HG02678 (cell line): ENCODE measurements at regions not wholly inside any gene's neighbourhood (a gene's known extent, or its start where the extent isn't known, plus 50 kb on each side); places are given as distances from the start of the nearest gene placed in this dataset.

ENCODE experiments used
- ATAC-seq: cut with Tn5 transposase; IDR thresholded peaks from one replicate; pipeline ENCODE4 v1.9.1; 2021; ENCODE audit warnings: mild to moderate bottlenecking, moderate library complexity; ENCODE audit not compliant: unreplicated experiment

DNA sequence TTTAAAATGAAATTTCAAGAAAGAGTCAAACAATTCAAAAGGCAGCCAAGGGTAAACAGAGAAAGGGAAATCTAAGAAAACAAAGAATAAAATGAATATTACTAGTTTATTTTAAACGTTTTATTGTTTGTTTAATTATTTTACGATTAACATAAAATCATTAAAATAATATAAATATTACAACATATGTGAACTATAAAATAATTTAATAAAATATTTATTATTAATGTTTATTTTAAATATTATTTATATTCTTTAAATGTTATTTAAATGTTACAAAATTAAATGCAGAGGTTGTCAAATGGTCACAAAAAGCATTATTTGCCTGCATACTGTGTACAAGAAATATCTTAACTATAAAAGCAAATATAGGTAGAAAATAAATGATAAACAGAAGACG lies 786.7 kb upstream of the GHITM start:
- no peak for ATAC-seq

DNA sequence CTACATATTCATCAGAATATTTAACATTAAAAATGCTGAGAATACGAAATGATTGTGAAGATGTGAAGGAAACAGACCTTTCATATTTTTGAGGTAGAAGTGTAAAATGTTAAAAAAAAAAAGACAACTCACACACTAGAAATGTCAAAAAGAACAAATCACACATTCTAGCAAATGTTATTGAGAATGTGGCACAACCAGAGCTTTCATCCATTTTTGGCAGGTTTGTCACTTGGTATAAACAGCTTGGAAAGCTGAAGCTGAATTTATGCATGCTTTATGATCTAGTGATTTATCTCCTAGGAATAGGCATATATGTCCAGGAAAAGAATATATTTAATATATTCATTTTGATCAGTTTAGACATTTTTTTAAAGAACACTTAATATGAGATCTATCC lies 784.9 kb upstream of the GHITM start:
- ATAC-seq, result no peak

DNA sequence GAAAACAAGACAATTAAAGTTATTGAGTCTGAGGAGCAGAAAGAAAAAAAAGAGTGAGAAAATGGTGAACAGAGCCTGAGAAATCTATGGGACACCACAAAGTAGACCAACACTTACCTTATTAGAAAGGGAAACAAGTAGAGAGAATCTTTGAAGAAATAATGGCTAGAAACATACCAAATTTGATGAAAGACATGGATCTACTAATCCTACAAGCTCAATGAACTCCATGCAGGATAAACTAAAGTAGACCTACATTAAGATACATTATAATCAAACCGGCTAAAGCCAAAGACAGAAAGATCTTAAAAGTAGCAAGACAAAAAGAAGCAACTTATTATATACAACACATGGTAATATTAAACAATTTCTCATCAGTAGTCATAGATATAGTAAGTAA lies 782.3 kb upstream of the GHITM start:
- ATAC-seq, result no peak

DNA sequence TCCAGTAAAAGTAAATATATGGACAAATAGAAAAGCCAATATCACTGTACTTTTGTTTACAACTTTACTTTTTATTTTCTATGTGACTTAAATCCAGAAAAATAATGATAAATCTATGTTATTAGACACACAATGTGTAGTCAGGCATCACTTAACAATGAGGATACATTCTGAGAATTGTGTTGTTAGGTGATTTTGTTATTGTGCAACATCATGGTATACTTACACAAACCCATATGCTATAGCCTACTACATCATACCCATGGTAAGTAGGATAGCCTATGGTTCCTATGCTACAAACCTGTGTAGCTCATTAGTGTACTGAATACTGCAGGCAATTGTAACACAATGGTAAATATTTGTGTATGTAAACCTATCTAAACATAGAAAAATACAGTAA lies 781.7 kb upstream of the GHITM start:
- no peak for ATAC-seq

DNA sequence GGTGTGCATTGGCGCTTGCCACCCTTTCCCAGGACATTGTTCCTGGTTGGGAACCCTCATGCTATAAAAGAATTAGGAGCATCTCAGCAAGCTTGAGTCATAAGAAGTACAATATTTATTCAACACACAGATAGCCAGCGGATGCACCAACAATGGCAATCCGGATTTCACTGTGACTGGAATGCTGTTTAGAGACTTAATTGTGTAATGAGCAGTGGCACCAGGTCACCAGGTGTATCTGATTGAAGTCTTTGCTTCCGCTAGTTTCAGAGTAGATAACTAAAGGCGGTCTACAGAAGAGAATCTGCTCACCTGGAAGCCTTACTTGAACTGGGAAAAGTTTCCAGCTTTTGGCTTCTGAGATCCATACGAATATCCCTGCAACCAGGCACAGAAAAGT lies 772.3 kb upstream of the GHITM start:
- no peak for ATAC-seq

DNA sequence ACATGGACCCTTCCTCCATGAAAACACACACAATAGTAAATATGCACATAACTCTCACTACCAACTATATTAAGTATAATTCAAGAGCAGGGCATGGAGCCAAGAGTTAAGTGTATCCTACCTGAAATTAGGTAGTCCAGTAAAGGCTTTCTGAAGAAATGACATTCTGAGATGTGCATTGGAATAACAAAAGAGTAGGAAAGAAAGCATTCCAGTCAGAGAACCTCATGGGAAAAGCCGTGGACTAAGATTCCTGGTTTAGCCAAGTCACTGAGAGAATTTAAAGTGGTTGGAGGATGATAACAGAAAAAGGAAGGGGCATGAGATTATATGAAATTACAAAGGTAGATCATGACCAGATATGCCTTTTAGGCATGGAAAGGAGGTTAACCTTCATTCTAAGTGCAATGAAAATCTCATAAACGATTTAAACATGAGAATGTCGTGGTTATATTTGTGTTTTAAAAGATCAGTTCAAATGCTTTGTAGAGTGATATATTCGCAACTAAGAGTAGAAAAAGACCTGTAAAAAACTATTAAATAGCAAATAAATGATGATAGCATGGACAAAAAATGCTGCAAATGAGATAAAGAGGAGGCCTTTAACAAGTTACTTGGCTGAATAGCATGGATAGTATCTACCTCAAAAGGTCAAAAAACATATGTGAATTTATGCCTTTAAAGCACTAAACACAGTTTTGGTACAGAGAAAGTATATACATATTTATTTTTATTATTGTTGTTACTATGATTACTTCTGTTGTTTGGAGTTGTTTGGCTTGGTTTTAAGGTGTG lies 767.4 kb upstream of the GHITM start:
- no peak for ATAC-seq

DNA sequence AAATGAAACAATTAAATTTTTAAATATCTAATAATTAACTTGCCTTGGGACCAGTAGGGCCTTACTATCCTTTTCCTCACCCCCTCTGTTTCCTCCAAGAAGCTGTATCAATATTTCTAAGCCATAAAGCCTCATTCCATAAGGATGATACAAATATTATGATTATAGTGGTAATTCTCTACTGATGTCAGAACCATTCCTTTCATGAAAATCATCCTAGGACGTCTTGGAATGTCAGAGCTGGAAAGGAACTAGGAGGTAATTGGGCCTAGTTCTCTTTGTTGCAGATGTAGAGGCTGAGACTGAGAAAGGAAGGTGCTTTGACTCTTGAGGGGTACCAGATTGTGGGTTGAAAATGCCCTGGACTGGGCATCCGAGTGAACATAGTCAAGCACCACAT lies 766.7 kb upstream of the GHITM start:
- no peak for ATAC-seq

DNA sequence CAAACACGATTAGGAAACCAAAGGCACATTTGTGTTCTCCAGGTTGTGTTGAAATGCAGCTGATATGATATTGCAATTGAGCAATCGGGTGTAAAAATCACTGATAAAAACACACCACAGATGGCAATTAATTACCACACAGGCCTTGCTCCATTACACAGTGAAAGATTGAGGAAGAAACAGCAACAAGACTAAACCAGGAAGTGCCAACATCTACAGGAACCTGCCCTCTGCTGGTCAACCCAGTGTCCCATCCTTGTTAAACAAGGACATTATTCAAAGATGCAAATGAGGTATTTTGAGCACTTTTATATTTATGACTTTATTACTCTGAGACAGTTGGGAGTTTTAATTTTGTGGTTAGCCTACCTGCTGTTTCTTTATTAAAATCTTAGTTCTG lies 765.6 kb upstream of the GHITM start:
- no peak for ATAC-seq

DNA sequence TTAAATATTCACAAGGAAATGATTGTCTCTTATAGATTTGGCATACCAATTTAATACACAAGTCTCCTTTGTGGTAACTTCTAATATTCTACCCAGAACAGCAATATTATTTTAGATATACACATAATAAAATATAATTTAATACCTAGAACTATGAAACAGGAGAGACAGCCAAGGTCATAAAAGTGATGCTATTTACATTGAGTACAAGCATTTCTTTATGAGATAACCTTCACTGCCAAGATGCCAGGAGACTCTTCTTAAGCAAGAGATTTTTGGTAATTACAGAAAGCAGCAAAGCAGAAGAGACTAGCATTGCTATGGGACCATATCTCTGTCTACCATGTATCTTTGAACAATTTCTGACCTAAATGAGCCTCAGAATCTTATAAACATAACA lies 764.6 kb upstream of the GHITM start:
- no peak for ATAC-seq

DNA sequence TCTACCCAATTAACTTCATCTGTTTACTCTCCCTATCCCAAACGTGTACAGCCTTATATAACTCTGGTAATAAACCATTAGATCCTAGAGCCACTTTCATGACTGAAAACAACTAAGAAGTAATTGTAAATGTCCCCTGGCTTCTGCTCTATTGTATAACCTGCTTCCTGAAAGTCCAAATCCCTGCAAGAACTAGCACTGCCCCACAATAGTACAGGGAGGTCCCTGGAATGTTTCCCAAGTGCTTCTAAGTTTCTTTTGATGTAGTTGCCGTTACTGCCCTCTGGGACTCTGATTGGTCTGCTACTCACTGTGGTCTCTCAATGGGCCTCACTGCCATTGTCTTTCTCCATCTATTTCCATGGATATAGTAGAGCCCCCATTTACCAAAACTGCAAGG lies 764.0 kb upstream of the GHITM start:
- ATAC-seq, result no peak

DNA sequence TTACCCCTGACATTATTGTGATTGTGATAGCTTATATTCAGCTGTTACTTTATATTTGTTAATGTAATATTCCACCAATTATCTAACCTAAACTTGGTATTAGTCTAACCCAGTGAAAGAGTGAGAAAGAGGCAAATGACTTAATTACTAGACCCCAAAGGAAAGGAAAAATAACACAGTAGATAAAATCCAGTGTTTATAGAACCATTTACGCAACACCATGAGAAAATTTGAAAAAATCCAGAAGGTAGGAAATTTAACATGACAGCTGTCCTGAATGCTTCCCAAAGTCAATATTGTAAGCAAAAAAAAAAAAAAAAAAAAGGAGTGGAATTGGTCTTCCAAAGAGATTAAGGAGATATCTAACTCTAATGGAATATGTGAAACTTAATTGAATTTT lies 741.5 kb upstream of the GHITM start:
- ATAC-seq, result no peak

DNA sequence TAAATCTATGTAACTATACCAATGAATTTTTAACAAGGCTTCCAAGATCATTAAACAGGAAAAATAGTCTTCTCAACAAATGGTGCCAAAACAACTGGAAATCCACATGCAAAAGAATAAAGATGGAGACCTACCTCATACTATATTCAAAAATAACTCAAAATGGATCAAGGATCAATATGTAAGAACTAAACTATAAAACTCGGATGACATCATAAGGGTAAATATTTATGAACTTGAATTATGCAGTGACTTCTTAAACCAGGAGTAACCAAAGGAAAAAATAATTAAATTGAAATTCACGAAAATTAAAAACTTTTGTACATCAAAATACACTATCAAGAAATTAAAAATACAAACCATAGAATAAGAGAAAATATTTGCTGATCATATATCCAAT lies 728.7 kb upstream of the GHITM start:
- no peak for ATAC-seq

DNA sequence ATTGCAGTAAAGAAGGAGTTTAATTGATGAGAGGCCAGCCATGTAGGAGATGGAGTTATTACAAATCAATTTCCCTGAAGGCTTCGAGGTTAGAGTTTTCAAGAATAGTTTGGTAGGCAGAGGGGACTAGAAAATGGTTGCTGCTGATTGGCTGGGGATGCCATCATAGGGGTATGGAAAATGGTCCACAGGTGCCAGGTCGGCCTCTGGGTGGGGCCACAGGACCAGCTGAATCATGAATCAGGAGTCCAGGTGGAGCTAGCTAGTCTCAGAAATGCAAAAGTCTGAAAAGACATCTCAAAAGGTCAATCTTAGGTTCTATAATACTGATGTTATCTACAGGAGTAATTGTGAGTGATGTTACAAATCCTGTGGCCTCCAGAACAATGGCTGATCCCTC lies 714.0 kb upstream of the GHITM start:
- no peak for ATAC-seq

DNA sequence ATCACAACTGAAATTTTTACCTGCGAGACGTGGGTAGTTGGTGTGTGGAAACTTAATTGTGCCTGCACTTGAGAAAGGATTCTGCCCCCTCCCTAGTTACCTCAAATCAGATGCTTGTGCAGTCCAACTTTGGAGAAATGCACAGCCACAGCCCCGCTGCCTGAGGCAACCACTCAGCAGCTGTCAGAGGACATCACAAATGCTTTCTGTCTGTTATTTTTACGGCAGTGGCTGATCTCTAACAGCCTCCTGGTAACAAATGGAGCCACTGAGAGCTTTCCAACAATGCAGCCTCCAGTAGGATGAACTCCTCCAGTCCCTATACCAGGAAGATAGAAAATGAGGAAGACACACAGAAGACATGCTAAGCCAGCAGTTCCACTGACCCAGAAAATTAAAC lies 712.2 kb upstream of the GHITM start:
- ATAC-seq, result no peak

DNA sequence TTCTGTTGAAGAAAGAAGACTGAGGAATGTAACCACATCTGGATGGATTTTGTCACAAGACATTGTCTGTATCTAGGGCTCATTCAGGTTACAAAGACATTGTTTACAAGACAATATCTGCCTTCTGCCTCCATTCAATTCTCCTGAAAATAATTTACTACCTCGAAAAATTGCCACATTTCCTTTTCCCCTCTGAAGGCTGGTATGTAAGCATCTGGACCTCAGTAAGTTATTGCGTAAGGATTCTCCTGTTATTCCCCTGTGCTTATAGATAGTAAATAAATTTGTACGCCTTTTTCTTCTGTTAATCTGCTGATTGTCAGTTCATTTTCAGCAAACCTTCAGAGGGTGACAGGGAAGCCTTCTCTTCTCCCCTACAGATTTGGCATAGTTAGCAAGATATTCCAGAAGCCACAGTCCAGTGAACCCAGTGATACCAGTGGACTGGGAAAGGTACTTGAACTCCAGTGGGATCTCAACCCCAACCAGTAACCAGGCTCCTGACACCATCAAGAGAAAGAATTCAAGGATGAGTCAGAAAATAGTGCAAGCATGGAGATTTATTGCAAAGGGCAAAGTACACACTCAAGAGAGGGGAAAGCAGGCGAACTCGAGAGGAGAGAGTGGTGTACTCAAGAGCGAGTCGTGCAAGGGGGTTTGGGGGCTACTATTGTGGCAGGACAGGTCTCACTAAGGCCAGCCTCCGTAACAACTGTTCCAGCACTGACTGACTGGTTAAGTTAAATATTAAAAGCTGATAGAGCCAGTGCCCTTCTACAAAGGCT lies 706.9 kb upstream of the GHITM start:
- no peak for ATAC-seq

DNA sequence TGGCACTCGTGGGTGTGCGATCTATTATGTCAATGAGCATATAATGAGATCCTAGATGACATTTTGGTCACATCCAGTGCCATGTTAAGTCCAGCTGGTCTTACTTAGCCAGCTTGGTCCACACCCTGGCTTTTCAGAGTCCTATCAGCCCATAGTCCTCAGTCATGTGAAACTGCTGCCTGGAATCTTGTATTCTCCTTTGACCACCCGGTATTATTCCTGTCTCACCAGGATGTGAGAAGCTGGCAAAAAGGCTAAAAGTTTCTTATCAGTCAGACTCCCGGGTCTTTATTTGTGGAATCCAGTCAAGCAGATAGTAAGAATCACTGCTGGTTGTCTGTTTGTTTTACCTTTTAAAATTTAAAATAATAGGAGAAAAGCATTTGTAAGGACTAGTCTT lies 705.6 kb upstream of the GHITM start:
- ATAC-seq, result no peak

DNA sequence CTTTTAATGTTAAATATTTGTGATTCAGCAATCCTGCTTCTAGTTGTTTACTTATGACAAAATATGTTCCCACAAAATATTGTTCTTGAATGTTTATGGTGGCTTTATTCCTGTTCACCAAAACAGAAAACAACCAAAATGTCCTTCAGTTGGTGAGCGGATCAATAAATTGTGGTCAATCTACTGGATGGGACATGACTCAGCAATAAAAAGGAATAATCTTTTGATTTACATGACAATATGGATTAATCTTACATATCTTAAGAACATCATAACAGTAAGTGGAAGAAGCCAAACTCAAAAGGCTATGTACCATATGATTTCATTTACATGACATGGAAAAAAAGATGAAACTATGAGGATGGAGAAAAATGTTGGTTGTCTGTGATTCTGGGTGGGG lies 691.3 kb upstream of the GHITM start:
- ATAC-seq, result no peak

DNA sequence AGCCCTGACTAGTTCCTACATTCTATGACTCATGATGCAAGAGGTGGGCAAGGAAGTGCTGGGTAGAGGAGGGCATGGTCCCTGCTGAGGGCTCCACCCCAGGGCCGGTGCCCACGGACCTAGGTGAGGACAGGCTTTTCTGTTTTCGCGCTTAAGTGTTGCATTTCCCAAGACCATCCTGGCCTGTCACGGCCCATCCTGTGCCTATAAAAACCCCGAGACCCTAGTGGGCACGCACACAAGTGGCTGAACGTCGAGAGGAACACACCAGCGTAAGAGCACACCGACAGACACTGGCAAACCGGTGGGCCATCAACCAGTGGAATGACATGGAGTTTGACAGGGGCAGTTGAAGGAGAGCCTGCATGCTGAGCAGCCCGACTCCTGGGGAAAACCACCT lies 680.7 kb upstream of the GHITM start:
- ATAC-seq, result no peak

DNA sequence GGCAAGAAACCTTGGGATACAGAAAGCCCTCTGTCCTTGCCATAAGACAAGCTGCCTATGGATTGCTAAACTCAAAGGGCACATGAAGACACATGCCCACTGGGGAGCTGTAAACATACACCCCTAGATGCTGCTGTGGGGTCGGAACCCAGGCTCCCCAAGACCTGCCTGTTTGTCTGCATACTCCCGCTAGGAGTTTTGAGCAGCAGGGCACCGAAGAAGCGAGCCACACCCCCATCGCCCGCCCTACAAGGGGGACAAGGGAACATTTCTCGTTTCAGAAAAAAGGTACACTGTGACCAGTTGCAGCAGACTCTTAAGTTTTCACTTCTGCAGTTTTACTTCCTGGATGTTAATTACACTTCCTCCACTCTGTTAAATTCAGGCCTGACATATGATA lies 680.2 kb upstream of the GHITM start:
- no peak for ATAC-seq

DNA sequence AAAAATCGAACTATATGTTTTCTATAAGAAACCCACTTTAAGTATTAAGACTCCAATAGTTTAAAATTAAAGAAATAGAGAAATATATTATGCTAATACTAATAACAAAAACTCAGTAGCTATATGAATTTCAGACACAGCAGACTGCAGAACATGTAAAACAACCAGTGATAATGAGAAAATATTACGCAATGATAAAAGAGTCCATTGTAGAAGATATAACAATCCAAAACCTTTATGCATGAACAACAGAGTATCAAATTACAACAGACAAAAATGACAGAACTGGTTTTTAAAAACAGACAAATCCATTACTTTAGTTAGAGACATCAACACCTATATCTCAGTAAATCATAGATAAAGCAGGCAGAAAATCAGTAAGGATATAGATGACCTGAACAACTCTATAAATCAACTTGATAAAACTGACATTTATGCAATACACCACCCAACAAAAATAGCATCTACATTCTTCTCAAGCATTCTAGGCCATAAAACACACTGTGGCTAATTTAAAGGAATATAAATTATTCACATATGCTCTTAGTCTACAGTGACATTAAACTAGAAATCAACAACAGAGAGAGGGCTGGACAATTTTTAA lies 669.5 kb upstream of the GHITM start:
- no peak for ATAC-seq

DNA sequence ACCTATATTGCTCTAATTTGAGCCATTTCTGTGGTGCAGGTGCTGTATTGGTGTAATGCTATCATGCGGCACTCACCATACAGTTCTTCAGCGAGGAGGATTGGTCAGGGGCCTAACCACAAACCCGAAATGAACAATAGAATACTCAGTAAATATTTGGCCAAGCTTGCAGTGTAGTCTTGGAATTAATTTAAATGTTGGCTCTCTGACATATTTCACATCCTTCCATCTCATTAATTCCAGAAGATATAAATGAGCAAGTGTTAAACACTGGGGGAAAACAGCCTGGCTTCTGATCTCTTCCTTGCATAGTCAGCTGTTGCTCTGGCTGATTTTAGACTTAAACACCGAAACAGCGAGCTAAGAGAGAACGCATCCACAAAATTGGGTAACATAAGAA lies 663.1 kb upstream of the GHITM start:
- ATAC-seq, result no peak

DNA sequence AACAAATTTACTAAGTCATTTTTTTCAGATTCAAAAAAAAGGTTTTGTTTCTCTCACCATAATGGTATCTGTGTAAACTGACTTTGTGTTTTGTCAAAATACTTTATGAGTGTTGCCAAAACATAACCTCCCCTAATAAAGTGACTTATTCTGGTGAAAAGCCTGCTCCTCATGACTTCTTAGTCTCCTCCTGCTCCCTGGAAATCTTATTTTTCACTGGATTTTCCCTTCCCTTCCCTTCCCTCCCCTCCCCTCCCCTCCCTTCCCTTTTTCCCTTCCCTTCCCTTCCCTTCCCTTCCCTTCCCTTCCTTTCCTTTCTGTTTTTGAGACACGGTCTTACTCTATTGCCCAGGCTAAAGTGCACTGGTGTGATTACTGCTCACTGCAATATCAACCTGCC lies 650.1 kb upstream of the GHITM start:
- ATAC-seq, result no peak
